Trophoblast cell (in vitro differentiated cells and primary cell): ENCODE measurements at regions not wholly inside any gene's neighbourhood (a gene's known extent, or its start where the extent isn't known, plus 50 kb on each side); places are given as distances from the start of the nearest gene placed in this dataset.
"Not testable (repeated sequence)": the region's sequence is repeated elsewhere in the genome, so short reads cannot be mapped to it uniquely, and the experiment has no call there.

Source experiments
- DNase-seq, 2 donors: peaks; one replicate each; pipeline ENCODE4 v3.0.0-alpha.2; 2016
- H2AFZ ChIP-seq: 2 replicates; pipeline ENCODE4 v1.6.1; 2013; ENCODE audit warnings: low read length, moderate library complexity, mild to moderate bottlenecking; ENCODE audit not compliant: insufficient read depth, poor library complexity
- H2AK5ac ChIP-seq: 2 replicates; pipeline ENCODE4 v1.6.1; 2013; ENCODE audit warnings: mild to moderate bottlenecking, low read length
- H2BK120ac ChIP-seq: 2 replicates; pipeline ENCODE4 v1.6.1; 2013; ENCODE audit warnings: low read length, mild to moderate bottlenecking, moderate library complexity; ENCODE audit not compliant: insufficient read depth, poor library complexity
- H2BK12ac ChIP-seq: 2 replicates; pipeline ENCODE4 v1.6.1; 2013; ENCODE audit warnings: mild to moderate bottlenecking, low read length, moderate library complexity
- H2BK5ac ChIP-seq: 2 replicates; pipeline ENCODE4 v1.6.1; 2013; ENCODE audit warnings: low read length, low read depth, moderate library complexity, mild to moderate bottlenecking; ENCODE audit not compliant: poor library complexity
- H3K14ac ChIP-seq: 2 replicates; pipeline ENCODE4 v1.6.1; 2013; ENCODE audit warnings: mild to moderate bottlenecking, low read length
- H3K18ac ChIP-seq: 2 replicates; pipeline ENCODE4 v1.6.1; 2013; ENCODE audit warnings: mild to moderate bottlenecking, low read length
- H3K23ac ChIP-seq: 2 replicates; pipeline ENCODE4 v1.6.1; 2013; ENCODE audit warnings: low read length
- H3K27ac ChIP-seq: 2 replicates; pipeline ENCODE4 v1.5.1; 2013; ENCODE audit warnings: low read depth, mild to moderate bottlenecking, inconsistent platforms, low read length, moderate library complexity
- H3K27me3 ChIP-seq: 2 replicates; pipeline ENCODE4 v1.6.1; 2013; ENCODE audit warnings: inconsistent platforms, mild to moderate bottlenecking, low read length, moderate library complexity; ENCODE audit not compliant: insufficient read depth
- H3K36me3 ChIP-seq, 2 experiments: 1 replicate in 1 of 2; 2 replicates in 1 of 2; pipeline ENCODE4 v1.6.1; 2013; ENCODE audit warnings: low read length in 2 of 2, mild to moderate bottlenecking in 2 of 2, moderate library complexity in 1 of 2; ENCODE audit not compliant: insufficient read depth in 2 of 2, control insufficient read depth in 1 of 2
- H3K4ac ChIP-seq: 2 replicates; pipeline ENCODE4 v1.6.1; 2013; ENCODE audit warnings: low read depth, mild to moderate bottlenecking, low read length, moderate library complexity
- H3K4me1 ChIP-seq, 2 experiments: 1 replicate in 1 of 2; 2 replicates in 1 of 2; pipeline ENCODE4 v1.6.1; 2013; ENCODE audit warnings: low read length in 2 of 2, mild to moderate bottlenecking in 2 of 2, moderate library complexity in 1 of 2; ENCODE audit not compliant: insufficient read depth in 2 of 2, control insufficient read depth in 1 of 2
- H3K4me2 ChIP-seq: 2 replicates; pipeline ENCODE4 v1.6.1; 2013; ENCODE audit warnings: inconsistent platforms, mild to moderate bottlenecking, low read length, moderate library complexity
- H3K4me3 ChIP-seq: 2 replicates; pipeline ENCODE4 v1.5.1; 2013; ENCODE audit warnings: mild to moderate bottlenecking, low read depth, low read length, inconsistent platforms
- H3K79me1 ChIP-seq: one replicate; pipeline ENCODE4 v1.6.1; 2013; ENCODE audit warnings: low read length
- H3K79me2 ChIP-seq: 2 replicates; pipeline ENCODE4 v1.6.1; 2013; ENCODE audit warnings: low read length, mild to moderate bottlenecking; ENCODE audit not compliant: control insufficient read depth, insufficient read depth, poor library complexity
- H3K9ac ChIP-seq: 2 replicates; pipeline ENCODE4 v1.6.1; 2013; ENCODE audit warnings: mild to moderate bottlenecking, low read length
- H3K9me3 ChIP-seq: 2 replicates; pipeline ENCODE4 v1.6.1; 2013; ENCODE audit warnings: low read depth, mild to moderate bottlenecking, control low read depth, inconsistent platforms, low read length; ENCODE audit not compliant: insufficient read depth
- H4K12ac ChIP-seq: 2 replicates; pipeline ENCODE4 v1.6.1; 2013; ENCODE audit warnings: low read depth, mild to moderate bottlenecking, low read length, moderate library complexity
- H4K8ac ChIP-seq: 2 replicates; pipeline ENCODE4 v1.6.1; 2013; ENCODE audit warnings: low read depth, mild to moderate bottlenecking, low read length, moderate library complexity
- H4K91ac ChIP-seq: one replicate; pipeline ENCODE4 v1.6.1; 2013; ENCODE audit warnings: low read depth, mild to moderate bottlenecking, low read length, moderate library complexity
- WGBS: extraction: QIAGEN DNeasy Blood & Tissue Kit; methylation state at CpG from one replicate; pipeline ENCODE4 v1.1.7; 2013; ENCODE audit warnings: missing lambda C conversion rate; ENCODE audit not compliant: insufficient read length, insufficient coverage; ENCODE audit errors: extremely low coverage; 5-methylcytosine and 5-hydroxymethylcytosine counted together

- not testable (repeated sequence) for H2AFZ ChIP-seq, H3K4me2 ChIP-seq, H3K9me3 ChIP-seq, H4K91ac ChIP-seq, H2BK12ac ChIP-seq, H3K4me1 ChIP-seq, H4K8ac ChIP-seq, H3K79me2 ChIP-seq, DNase-seq, H3K23ac ChIP-seq, H3K18ac ChIP-seq, H3K27ac ChIP-seq, H3K4ac ChIP-seq, H2BK5ac ChIP-seq, H3K9ac ChIP-seq, H3K14ac ChIP-seq, H3K27me3 ChIP-seq, H3K4me3 ChIP-seq, H2AK5ac ChIP-seq, H4K12ac ChIP-seq, H3K36me3 ChIP-seq, H2BK120ac ChIP-seq, H3K79me1 ChIP-seq
- no CpG with 5 or more reads among the region's 3 CpGs for WGBS
These were observed 169.8 kb downstream of the SLC38A4 start for GRCh38 chr12:46655984-46656383.

- Histone ChIP-seq H3K27me3 (no peaks in the 10 kb centered on the region), H4K91ac (no peak overlapping the region), H4K8ac (no peak overlapping the region), H3K9me3 (no peaks in the 10 kb centered on the region), H3K79me1 (peaks cover 1% of the 10 kb centered on the region), H3K9ac (no peak overlapping the region), H3K79me2 (no peaks in the 10 kb centered on the region), H4K12ac (no peak overlapping the region), H2BK120ac (no peak overlapping the region), H3K4me1 (peaks cover 0 to 2% of the 10 kb centered on the region in 2 experiments), H2BK12ac (no peak overlapping the region), H3K4me2 (no peak overlapping the region), H3K36me3 (no peaks in the 10 kb centered on the region), H2AFZ (no peak overlapping the region), H2AK5ac (no peak overlapping the region), H3K18ac (no peak overlapping the region), H3K23ac (no peak overlapping the region), H2BK5ac (no peak overlapping the region), H3K27ac (no peak overlapping the region), H3K14ac (no peak overlapping the region), H3K4me3 (no peak overlapping the region), H3K4ac (no peak overlapping the region)
- no peak for DNase-seq
- 88% methylated on average over 1 of the region's 2 CpGs for WGBS
These were observed 172.5 kb downstream of the SLC38A4 start for GRCh38 chr12:46653311-46653710.

GRCh38 chr12:46652692-46653091 is 173.1 kb downstream of the SLC38A4 start:
- no peak overlapping the region for H3K4ac ChIP-seq
- H2AFZ ChIP-seq, result no peak overlapping the region
- no peaks in the 10 kb centered on the region for H3K79me2 ChIP-seq
- no peaks in the 10 kb centered on the region for H3K36me3 ChIP-seq
- no peak overlapping the region for H4K8ac ChIP-seq
- no peak overlapping the region for H3K27ac ChIP-seq
- H2AK5ac ChIP-seq, result no peak overlapping the region
- no peak overlapping the region for H3K4me3 ChIP-seq
- no peak overlapping the region for H3K18ac ChIP-seq
- DNase-seq, result no peak
- no peak overlapping the region for H3K9ac ChIP-seq
- no peak overlapping the region for H2BK12ac ChIP-seq
- no peaks in the 10 kb centered on the region for H3K79me1 ChIP-seq
- H4K91ac ChIP-seq, result no peak overlapping the region
- H3K9me3 ChIP-seq, result peaks cover 3% of the 10 kb centered on the region
- H3K4me1 ChIP-seq, result peaks cover 0 to 2% of the 10 kb centered on the region in 2 experiments
- H4K12ac ChIP-seq, result no peak overlapping the region
- H3K27me3 ChIP-seq, result no peaks in the 10 kb centered on the region
- H3K4me2 ChIP-seq, result no peak overlapping the region
- no peak overlapping the region for H2BK5ac ChIP-seq
- H3K14ac ChIP-seq, result no peak overlapping the region
- H2BK120ac ChIP-seq, result no peak overlapping the region
- H3K23ac ChIP-seq, result no peak overlapping the region

- Histone ChIP-seq H3K9me3 (peaks cover 3% of the 10 kb centered on the region), H3K27me3 (no peaks in the 10 kb centered on the region), H3K36me3 (no peaks in the 10 kb centered on the region), H2AFZ (no peak overlapping the region), H3K14ac (no peak overlapping the region), H4K8ac (no peak overlapping the region), H4K91ac (no peak overlapping the region), H2BK12ac (no peak overlapping the region), H3K4me2 (no peak overlapping the region), H2AK5ac (no peak overlapping the region), H3K27ac (no peak overlapping the region), H3K23ac (no peak overlapping the region), H3K9ac (no peak overlapping the region), H3K4me3 (no peak overlapping the region), H3K79me1 (no peaks in the 10 kb centered on the region), H2BK5ac (no peak overlapping the region), H3K79me2 (no peaks in the 10 kb centered on the region), H3K4ac (no peak overlapping the region), H3K18ac (no peak overlapping the region), H4K12ac (no peak overlapping the region), H3K4me1 (peaks cover 0 to 2% of the 10 kb centered on the region in 2 experiments), H2BK120ac (no peak overlapping the region)
- DNase-seq, result no peak
- no CpG with 5 or more reads among the region's 4 CpGs for WGBS
These were observed 175.1 kb downstream of the SLC38A4 start for GRCh38 chr12:46650688-46651087.
